OCI-LY1 (cell line): ENCODE measurements at regions not wholly inside any gene's neighbourhood (a gene's known extent, or its start where the extent isn't known, plus 50 kb on each side); places are given as distances from the start of the nearest gene placed in this dataset.

Source experiments
- H2AFZ ChIP-seq: fragments of 200-600 bp; sonication (generic), shearing (Covaris generic); 2 replicates; pipeline ENCODE4 v1.6.0; 2014; ENCODE audit warnings: antibody characterized with exemption, mild to moderate bottlenecking, low read length
- H3F3A ChIP-seq: fragments of 200-600 bp; sonication (generic), shearing (Covaris generic); 2 replicates; pipeline ENCODE4 v1.6.0; 2014; ENCODE audit warnings: mild to moderate bottlenecking, antibody characterized with exemption, low read length, moderate library complexity; ENCODE audit not compliant: insufficient read depth
- H3K27ac ChIP-seq: fragments of 200-600 bp; sonication (generic); 2 replicates; pipeline ENCODE4 v1.5.1; 2014; ENCODE audit warnings: low read length, mixed run types, mild to moderate bottlenecking, low read depth; ENCODE audit not compliant: poor library complexity, severe bottlenecking
- H3K27me3 ChIP-seq: fragments of 200-600 bp; sonication (generic); 2 replicates; pipeline ENCODE4 v1.6.0; 2014; ENCODE audit warnings: antibody characterized with exemption, mild to moderate bottlenecking, low read length, moderate library complexity; ENCODE audit not compliant: insufficient read depth
- H3K36me3 ChIP-seq: fragments of 200-600 bp; sonication (generic); 2 replicates; pipeline ENCODE4 v1.6.1; 2014; ENCODE audit warnings: mild to moderate bottlenecking, antibody characterized with exemption, low read length, moderate library complexity, mixed read lengths; ENCODE audit not compliant: insufficient read depth
- H3K4me1 ChIP-seq: fragments of 200-600 bp; sonication (generic); 2 replicates; pipeline ENCODE4 v1.5.1; 2014; ENCODE audit warnings: mild to moderate bottlenecking, low read length, moderate library complexity; ENCODE audit not compliant: insufficient read depth, severe bottlenecking
- H3K4me2 ChIP-seq: fragments of 200-600 bp; sonication (generic), shearing (Covaris generic); 2 replicates; pipeline ENCODE4 v1.6.1; 2014; ENCODE audit warnings: low read length
- H3K4me3 ChIP-seq: fragments of 200-600 bp; sonication (generic); 2 replicates; pipeline ENCODE4 v1.5.1; 2014; ENCODE audit warnings: low read length, low read depth, mild to moderate bottlenecking, mixed read lengths; ENCODE audit not compliant: poor library complexity, severe bottlenecking
- H3K79me2 ChIP-seq: fragments of 200-600 bp; shearing (Covaris generic); 2 replicates; pipeline ENCODE4 v1.6.1; 2016; ENCODE audit warnings: mixed run types, low read length, mixed read lengths; ENCODE audit not compliant: insufficient read depth
- H3K9ac ChIP-seq: fragments of 200-600 bp; sonication (generic), shearing (Covaris generic); 2 replicates; pipeline ENCODE4 v1.6.1; 2014; ENCODE audit warnings: mild to moderate bottlenecking, low read length, mixed read lengths
- H3K9me2 ChIP-seq: fragments of 200-600 bp; sonication (generic), shearing (Covaris generic); 2 replicates; pipeline ENCODE4 v1.6.1; 2014; ENCODE audit warnings: low read depth, mild to moderate bottlenecking, low read length, mixed read lengths
- H3K9me3 ChIP-seq: fragments of 200-600 bp; shearing (Covaris generic); 2 replicates; pipeline ENCODE4 v1.6.1; 2014; ENCODE audit warnings: low read length, mixed read lengths
- H4K20me1 ChIP-seq: fragments of 200-600 bp; sonication (generic), shearing (Covaris generic); 2 replicates; pipeline ENCODE4 v1.6.0; 2016; ENCODE audit warnings: mild to moderate bottlenecking, low read length; ENCODE audit not compliant: insufficient read depth
- EZH2 ChIP-seq: fragments of 200-600 bp; sonication (generic), shearing (Covaris generic); IDR thresholded peaks from 2 replicates; pipeline ENCODE4 v1.8.0; 2017; ENCODE audit warnings: borderline replicate concordance, mixed run types, mild to moderate bottlenecking, antibody characterized with exemption, low read length, moderate library complexity, mixed read lengths
- TF ChIP-seq, protein P1 (sequence below): fragments of 200-600 bp; sonication (generic), shearing (Covaris generic); IDR thresholded peaks from 2 replicates; pipeline ENCODE4 v1.5.1; 2017; ENCODE audit warnings: mild to moderate bottlenecking, antibody characterized with exemption, low read length, moderate library complexity, mixed read lengths

DNA sequence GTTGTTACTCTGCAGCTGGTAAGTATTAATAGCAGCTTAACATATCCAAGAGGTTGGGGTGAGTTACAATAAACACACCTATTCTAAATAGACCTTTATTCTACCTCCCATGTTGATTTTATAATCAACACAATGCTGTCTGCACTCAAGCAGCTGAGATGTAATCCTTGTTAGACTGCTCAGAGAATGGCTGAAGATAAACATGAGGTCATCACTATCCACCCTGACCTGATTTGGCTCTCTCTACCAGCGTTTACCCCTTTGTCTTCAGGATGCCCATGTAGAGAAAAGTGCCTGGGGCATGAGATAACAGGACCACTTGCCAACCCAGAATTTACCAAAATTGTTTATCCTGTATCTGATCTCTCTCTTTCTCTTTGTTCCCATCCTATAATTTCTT is 220.7 kb upstream of the DEFB112 start:
- no peaks in the 10 kb centered on the region for H3K27me3 ChIP-seq
- no peaks in the 10 kb centered on the region for H3K4me1 ChIP-seq
- H3K79me2 ChIP-seq: no peaks in the 10 kb centered on the region
- no peaks in the 10 kb centered on the region for H3K9me3 ChIP-seq
- H2AFZ ChIP-seq: no peak overlapping the region
- no peak overlapping the region for H3K27ac ChIP-seq
- TF ChIP-seq EZH2: no peak
- TF ChIP-seq, protein P1, sequence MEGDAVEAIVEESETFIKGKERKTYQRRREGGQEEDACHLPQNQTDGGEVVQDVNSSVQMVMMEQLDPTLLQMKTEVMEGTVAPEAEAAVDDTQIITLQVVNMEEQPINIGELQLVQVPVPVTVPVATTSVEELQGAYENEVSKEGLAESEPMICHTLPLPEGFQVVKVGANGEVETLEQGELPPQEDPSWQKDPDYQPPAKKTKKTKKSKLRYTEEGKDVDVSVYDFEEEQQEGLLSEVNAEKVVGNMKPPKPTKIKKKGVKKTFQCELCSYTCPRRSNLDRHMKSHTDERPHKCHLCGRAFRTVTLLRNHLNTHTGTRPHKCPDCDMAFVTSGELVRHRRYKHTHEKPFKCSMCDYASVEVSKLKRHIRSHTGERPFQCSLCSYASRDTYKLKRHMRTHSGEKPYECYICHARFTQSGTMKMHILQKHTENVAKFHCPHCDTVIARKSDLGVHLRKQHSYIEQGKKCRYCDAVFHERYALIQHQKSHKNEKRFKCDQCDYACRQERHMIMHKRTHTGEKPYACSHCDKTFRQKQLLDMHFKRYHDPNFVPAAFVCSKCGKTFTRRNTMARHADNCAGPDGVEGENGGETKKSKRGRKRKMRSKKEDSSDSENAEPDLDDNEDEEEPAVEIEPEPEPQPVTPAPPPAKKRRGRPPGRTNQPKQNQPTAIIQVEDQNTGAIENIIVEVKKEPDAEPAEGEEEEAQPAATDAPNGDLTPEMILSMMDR: no peak
- no peak overlapping the region for H3K4me2 ChIP-seq
- H3K9ac ChIP-seq: no peak overlapping the region
- no peak overlapping the region for H3K4me3 ChIP-seq
- H3K36me3 ChIP-seq: no peaks in the 10 kb centered on the region
- no peaks in the 10 kb centered on the region for H4K20me1 ChIP-seq
- H3K9me2 ChIP-seq: no peaks in the 10 kb centered on the region
- no peaks in the 10 kb centered on the region for H3F3A ChIP-seq

DNA sequence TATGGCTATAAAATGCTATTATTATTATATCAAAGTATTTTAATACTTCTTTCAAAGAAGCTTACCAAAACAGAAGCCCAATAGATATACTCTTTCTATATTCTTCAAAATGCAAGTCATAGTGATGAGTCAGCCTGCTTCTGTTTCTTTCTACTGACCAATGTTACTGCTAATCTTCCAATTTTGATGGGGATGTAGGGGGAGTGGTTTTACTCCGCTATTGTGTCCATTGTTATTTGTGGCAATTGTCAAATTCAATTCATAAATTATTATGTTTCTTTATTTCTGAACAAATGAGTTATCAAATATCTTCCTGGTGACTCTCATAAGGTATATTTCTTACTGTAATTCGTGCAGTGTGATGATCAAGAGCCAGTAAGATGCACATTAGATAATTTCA is 221.5 kb upstream of the DEFB112 start:
- Histone ChIP-seq H3K9me3 (no peaks in the 10 kb centered on the region), H3K9me2 (no peaks in the 10 kb centered on the region), H3F3A (no peaks in the 10 kb centered on the region), H3K27me3 (no peaks in the 10 kb centered on the region), H3K27ac (no peak overlapping the region), H3K4me1 (no peaks in the 10 kb centered on the region), H2AFZ (no peak overlapping the region), H3K9ac (no peak overlapping the region), H3K4me3 (no peak overlapping the region), H3K36me3 (no peaks in the 10 kb centered on the region), H3K4me2 (no peak overlapping the region), H4K20me1 (no peaks in the 10 kb centered on the region), H3K79me2 (no peaks in the 10 kb centered on the region)
- no peak for TF ChIP-seq EZH2
- TF ChIP-seq, protein P1: no peak

DNA sequence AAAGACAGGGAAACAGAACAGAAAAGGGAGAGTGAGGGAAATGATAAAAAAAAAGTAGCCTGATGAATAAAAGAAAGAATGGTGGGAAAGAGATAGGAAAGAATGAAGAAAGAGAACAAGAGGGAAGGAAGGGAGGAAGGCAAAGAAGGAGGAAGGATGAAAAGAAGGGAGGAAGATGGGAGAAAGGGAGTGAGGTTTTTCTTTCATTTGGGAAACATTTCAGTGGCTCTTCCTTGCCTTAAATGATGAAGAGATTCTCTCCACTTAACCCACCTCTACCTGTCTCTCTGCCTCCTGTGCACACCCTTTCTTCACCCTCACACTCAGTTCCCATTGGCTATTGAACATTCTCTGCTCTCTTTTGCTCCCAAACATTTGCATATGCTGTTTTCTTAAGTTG is 222.1 kb upstream of the DEFB112 start:
- no peaks in the 10 kb centered on the region for H3K9me3 ChIP-seq
- no peak overlapping the region for H3K27ac ChIP-seq

More for the DNA sequence above, 222.1 kb upstream of the DEFB112 start:
- Histone ChIP-seq H3K4me1 (no peaks in the 10 kb centered on the region), H3K36me3 (no peaks in the 10 kb centered on the region), H3K27me3 (no peaks in the 10 kb centered on the region), H2AFZ (no peak overlapping the region), H3K9me2 (no peaks in the 10 kb centered on the region), H3K9ac (no peak overlapping the region), H3K4me3 (no peak overlapping the region), H3K4me2 (no peak overlapping the region), H3F3A (no peaks in the 10 kb centered on the region), H4K20me1 (no peaks in the 10 kb centered on the region), H3K79me2 (no peaks in the 10 kb centered on the region)
- TF ChIP-seq EZH2: no peak
- TF ChIP-seq, protein P1: no peak
